GM23338 (cell line): ENCODE measurements at regions not wholly inside any gene's neighbourhood (a gene's known extent, or its start where the extent isn't known, plus 50 kb on each side); places are given as distances from the start of the nearest gene placed in this dataset.

Experiments
- ATAC-seq: fragments of 200-7000 bp; cut with Tn5 transposase; 3 replicates; pipeline ENCODE4 v1.9.1; 2020
- DNase-seq: peaks from one replicate; pipeline ENCODE4 v3.0.0-alpha.2; 2015; ENCODE audit warnings: low spot score
- H2AFZ ChIP-seq: fragments of 200-600 bp; sonication (generic); 2 replicates; pipeline ENCODE4 v1.8.0; 2016; ENCODE audit warnings: antibody characterized with exemption, mild to moderate bottlenecking, moderate library complexity
- H3F3A ChIP-seq: fragments of 200-600 bp; sonication (generic); replicated peaks from 2 replicates; pipeline ENCODE4 v1.8.0; 2017; ENCODE audit warnings: antibody characterized with exemption, mixed run types, low read depth
- H3K27ac ChIP-seq: fragments of 200-600 bp; sonication (generic); 2 replicates; pipeline ENCODE4 v1.6.1; 2016; ENCODE audit warnings: low read depth
- H3K27me3 ChIP-seq: fragments of 200-600 bp; sonication (generic); 2 replicates; pipeline ENCODE4 v1.8.0; 2016; ENCODE audit warnings: mild to moderate bottlenecking, mixed run types, moderate library complexity; ENCODE audit not compliant: insufficient read depth
- H3K36me3 ChIP-seq: fragments of 200-600 bp; sonication (generic); 2 replicates; pipeline ENCODE4 v1.8.0; 2016; ENCODE audit warnings: mild to moderate bottlenecking; ENCODE audit not compliant: insufficient read depth
- H3K4me1 ChIP-seq: fragments of 200-600 bp; sonication (generic); 2 replicates; pipeline ENCODE4 v1.8.0; 2016; ENCODE audit warnings: mild to moderate bottlenecking, moderate library complexity; ENCODE audit not compliant: insufficient read depth
- H3K4me2 ChIP-seq: fragments of 200-600 bp; sonication (generic); 2 replicates; pipeline ENCODE4 v1.7.1; 2017; ENCODE audit warnings: mixed run types
- H3K4me3 ChIP-seq: fragments of 200-600 bp; sonication (generic); 2 replicates; pipeline ENCODE4 v1.6.1; 2016; ENCODE audit warnings: mixed run types
- H3K79me2 ChIP-seq: fragments of 200-600 bp; sonication (generic); replicated peaks from 2 replicates; pipeline ENCODE4 v1.8.0; 2017; ENCODE audit warnings: mild to moderate bottlenecking; ENCODE audit not compliant: insufficient read depth
- H3K9me2 ChIP-seq: fragments of 200-600 bp; sonication (generic); 2 replicates; pipeline ENCODE4 v1.8.0; 2017; ENCODE audit not compliant: insufficient read depth
- H4K20me1 ChIP-seq: fragments of 200-600 bp; sonication (generic); replicated peaks from 2 replicates; pipeline ENCODE4 v1.8.0; 2017; ENCODE audit warnings: mild to moderate bottlenecking; ENCODE audit not compliant: insufficient read depth
- H3K27ac Mint-ChIP-seq: 2 replicates; pipeline ENCODE4 v1.8.0; 2020; ENCODE audit warnings: inconsistent platforms, mild to moderate bottlenecking, moderate library complexity, mixed read lengths
- H3K27me3 Mint-ChIP-seq: 3 replicates; pipeline ENCODE4 v1.8.0; 2022; ENCODE audit warnings: low read depth, mild to moderate bottlenecking, moderate library complexity, mixed read lengths, inconsistent platforms; ENCODE audit not compliant: insufficient read depth, poor library complexity
- H3K36me3 Mint-ChIP-seq: 3 replicates; pipeline ENCODE4 v1.8.0; 2021; ENCODE audit warnings: low read depth, mild to moderate bottlenecking, inconsistent platforms, moderate library complexity, mixed read lengths
- H3K4me1 Mint-ChIP-seq: 3 replicates; pipeline ENCODE4 v1.8.0; 2020; ENCODE audit warnings: mild to moderate bottlenecking, inconsistent platforms, mixed read lengths
- H3K4me3 Mint-ChIP-seq: 3 replicates; pipeline ENCODE4 v1.8.0; 2021; ENCODE audit warnings: moderate library complexity, mild to moderate bottlenecking, inconsistent platforms, mixed read lengths
- H3K9me3 Mint-ChIP-seq: 3 replicates; pipeline ENCODE4 v1.8.0; 2020; ENCODE audit warnings: moderate library complexity, mild to moderate bottlenecking, inconsistent platforms, mixed read lengths
- CREB1 ChIP-seq: fragments of 250-450 bp; sonication (Bioruptor Pico); IDR thresholded peaks from 2 replicates; pipeline ENCODE4 v1.5.0; 2020; ENCODE audit warnings: low read depth, mild to moderate bottlenecking, moderate library complexity
- EZH2 ChIP-seq: fragments of 200-600 bp; sonication (generic); IDR thresholded peaks from one replicate; pipeline ENCODE4 v1.8.0; 2017; ENCODE audit warnings: antibody characterized with exemption, mild to moderate bottlenecking, low read depth; ENCODE audit not compliant: unreplicated experiment
- EZH2phosphoT487 ChIP-seq: fragments of 200-600 bp; sonication (generic); IDR thresholded peaks from one replicate; pipeline ENCODE4 v1.8.1; 2018; ENCODE audit warnings: antibody characterized with exemption; ENCODE audit not compliant: unreplicated experiment
- JUNB ChIP-seq: IDR thresholded peaks from one replicate; pipeline ENCODE4 v1.6.1; 2016; ENCODE audit warnings: antibody characterized with exemption; ENCODE audit not compliant: unreplicated experiment
- NANOG ChIP-seq: IDR thresholded peaks from 2 replicates; pipeline ENCODE4 v1.6.1; 2016; ENCODE audit warnings: antibody characterized with exemption, borderline replicate concordance
- REST ChIP-seq: IDR thresholded peaks from one replicate; pipeline ENCODE4 v1.6.1; 2018; ENCODE audit warnings: antibody characterized with exemption; ENCODE audit not compliant: unreplicated experiment
- STAT1 ChIP-seq: IDR thresholded peaks from one replicate; pipeline ENCODE4 v1.6.1; 2016; ENCODE audit warnings: antibody characterized with exemption; ENCODE audit not compliant: unreplicated experiment
- ZNF114 ChIP-seq: fragments of 250-450 bp; sonication (Bioruptor Pico); IDR thresholded peaks from 2 replicates; pipeline ENCODE4 v1.5.0; 2020; ENCODE audit warnings: mild to moderate bottlenecking, moderate library complexity
- ZNF331 ChIP-seq: fragments of 250-450 bp; sonication (Bioruptor Pico); IDR thresholded peaks from 2 replicates; pipeline ENCODE4 v1.5.0; 2020; ENCODE audit warnings: low read depth, mild to moderate bottlenecking, moderate library complexity
- TF ChIP-seq, protein P1 (sequence below): IDR thresholded peaks from 2 replicates; pipeline ENCODE4 v1.6.1; 2016; ENCODE audit warnings: antibody characterized with exemption

- H3K27me3 Mint-ChIP-seq: peaks cover 6% of the 10 kb centered on the region
- Histone ChIP-seq H2AFZ (peak overlapping the region; percentile 77; the same call in 1 of the 2 replicates), H3K9me2 (no peaks in the 10 kb centered on the region), H3K4me2 (0 out of 2 replicates have a peak overlapping the region, but pooled peaks have one; percentile 29), H3K27me3 (no peaks in the 10 kb centered on the region), H3K4me3 (no peak overlapping the region), H3K4me1 (peaks cover 22% of the 10 kb centered on the region), H3K79me2 (no peaks in the 10 kb centered on the region), H3K27ac (no peak overlapping the region), H3F3A (no peaks in the 10 kb centered on the region), H3K36me3 (no peaks in the 10 kb centered on the region), H4K20me1 (no peaks in the 10 kb centered on the region)
- ATAC-seq: peak; percentile 95
- DNase-seq: peak; percentile 45
- TF ChIP-seq ZNF331 (CRISPR knock-in tag): no peak
- TF ChIP-seq, protein P1, sequence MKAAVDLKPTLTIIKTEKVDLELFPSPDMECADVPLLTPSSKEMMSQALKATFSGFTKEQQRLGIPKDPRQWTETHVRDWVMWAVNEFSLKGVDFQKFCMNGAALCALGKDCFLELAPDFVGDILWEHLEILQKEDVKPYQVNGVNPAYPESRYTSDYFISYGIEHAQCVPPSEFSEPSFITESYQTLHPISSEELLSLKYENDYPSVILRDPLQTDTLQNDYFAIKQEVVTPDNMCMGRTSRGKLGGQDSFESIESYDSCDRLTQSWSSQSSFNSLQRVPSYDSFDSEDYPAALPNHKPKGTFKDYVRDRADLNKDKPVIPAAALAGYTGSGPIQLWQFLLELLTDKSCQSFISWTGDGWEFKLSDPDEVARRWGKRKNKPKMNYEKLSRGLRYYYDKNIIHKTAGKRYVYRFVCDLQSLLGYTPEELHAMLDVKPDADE: no peak
- no peak for TF ChIP-seq STAT1
- peaks cover 16% of the 10 kb centered on the region for H3K4me1 Mint-ChIP-seq
- no peak overlapping the region for H3K4me3 Mint-ChIP-seq
- H3K9me3 Mint-ChIP-seq: no peaks in the 10 kb centered on the region
- H3K36me3 Mint-ChIP-seq: no peaks in the 10 kb centered on the region
- no peak overlapping the region for H3K27ac Mint-ChIP-seq
Observed at GRCh38 chr5:60210810-60211209, 317.3 kb upstream of the PDE4D start.

GRCh38 chr5:60209146-60209840 lies 315.8 kb upstream of the PDE4D start:
- no peaks in the 10 kb centered on the region for H3K9me3 Mint-ChIP-seq
- no peaks in the 10 kb centered on the region for H3F3A ChIP-seq

More at GRCh38 chr5:60209146-60209840, 315.8 kb upstream of the PDE4D start:
- Histone ChIP-seq H3K4me2 (0 out of 2 replicates have a peak overlapping the region, but pooled peaks have one; percentile 19), H4K20me1 (no peaks in the 10 kb centered on the region), H3K27me3 (no peaks in the 10 kb centered on the region), H3K27ac (no peak overlapping the region), H3K9me2 (no peaks in the 10 kb centered on the region), H3K36me3 (no peaks in the 10 kb centered on the region), H2AFZ (no peak overlapping the region), H3K4me3 (no peak overlapping the region), H3K79me2 (no peaks in the 10 kb centered on the region), H3K4me1 (peaks cover 23% of the 10 kb centered on the region)
- no peak for TF ChIP-seq EZH2
- TF ChIP-seq ZNF114: no peak
- TF ChIP-seq, protein P1: no peak
- TF ChIP-seq STAT1: no peak
- no peak for TF ChIP-seq EZH2phosphoT487
- no peak for TF ChIP-seq JUNB
- TF ChIP-seq NANOG: no peak
- no peak for TF ChIP-seq REST
- no peak for TF ChIP-seq CREB1
- no peak for TF ChIP-seq ZNF331 (CRISPR knock-in tag)
- H3K4me3 Mint-ChIP-seq: no peak overlapping the region
- H3K27ac Mint-ChIP-seq: peak overlapping the region; percentile 82; the same call in 1 of the 2 replicates
- DNase-seq: no peak
- peaks cover 6% of the 10 kb centered on the region for H3K27me3 Mint-ChIP-seq
- no peaks in the 10 kb centered on the region for H3K36me3 Mint-ChIP-seq
- H3K4me1 Mint-ChIP-seq: peaks cover 16% of the 10 kb centered on the region
- ATAC-seq: no peak
